ENCODE measurements at regions not wholly inside any gene's neighbourhood (a gene's known extent, or its start where the extent isn't known, plus 50 kb on each side); places are given as distances from the start of the nearest gene placed in this dataset.

GRCh38 chr18:21183670-21184069, 58.4 kb upstream of the GREB1L start:
- H3K9me3 ChIP-seq (ENCODE audit: control insufficient read depth, low read length) = no peaks in the 10 kb centered on the region
- H3K27ac ChIP-seq (ENCODE audit: insufficient read depth, low read length, poor library complexity, severe bottlenecking) = no peak overlapping the region
- H3K4me1 ChIP-seq (ENCODE audit: control insufficient read depth, insufficient read depth, low read length, poor library complexity, severe bottlenecking) = no peaks in the 10 kb centered on the region
- no peak for DNase-seq
- H3K36me3 ChIP-seq (ENCODE audit: control insufficient read depth, insufficient read depth, low read length) = no peaks in the 10 kb centered on the region
- no peaks in the 10 kb centered on the region for H3K27me3 ChIP-seq (replicated peaks; ENCODE audit: control insufficient read depth, insufficient read depth, low read length, poor library complexity, severe bottlenecking)
- no peak overlapping the region for H3K4me3 ChIP-seq (ENCODE audit: insufficient read depth, low read depth, low read length, poor library complexity, severe bottlenecking)

GRCh38 chr18:21184396-21184996, 57.5 kb upstream of the GREB1L start:
- no peak for DNase-seq
- Histone ChIP-seq H3K4me3 (ENCODE audit: insufficient read depth, low read depth, low read length, poor library complexity, severe bottlenecking) (no peak overlapping the region), H3K36me3 (ENCODE audit: control insufficient read depth, insufficient read depth, low read length) (no peaks in the 10 kb centered on the region), H3K4me1 (ENCODE audit: control insufficient read depth, insufficient read depth, low read length, poor library complexity, severe bottlenecking) (no peaks in the 10 kb centered on the region), H3K9me3 (ENCODE audit: control insufficient read depth, low read length) (no peaks in the 10 kb centered on the region), H3K27me3 (replicated peaks; ENCODE audit: control insufficient read depth, insufficient read depth, low read length, poor library complexity, severe bottlenecking) (no peaks in the 10 kb centered on the region), H3K27ac (ENCODE audit: insufficient read depth, low read length, poor library complexity, severe bottlenecking) (no peak overlapping the region)

GRCh38 chr18:21187886-21188285, 54.1 kb upstream of the GREB1L start:
- no peak overlapping the region for H3K4me3 ChIP-seq (ENCODE audit: insufficient read depth, low read depth, low read length, poor library complexity, severe bottlenecking)
- no peaks in the 10 kb centered on the region for H3K9me3 ChIP-seq (ENCODE audit: control insufficient read depth, low read length)
- peaks cover 3% of the 10 kb centered on the region for H3K27me3 ChIP-seq (replicated peaks; ENCODE audit: control insufficient read depth, insufficient read depth, low read length, poor library complexity, severe bottlenecking)
- H3K4me1 ChIP-seq (ENCODE audit: control insufficient read depth, insufficient read depth, low read length, poor library complexity, severe bottlenecking) = no peaks in the 10 kb centered on the region
- no peaks in the 10 kb centered on the region for H3K36me3 ChIP-seq (ENCODE audit: control insufficient read depth, insufficient read depth, low read length)
- DNase-seq = no peak
- H3K27ac ChIP-seq (ENCODE audit: insufficient read depth, low read length, poor library complexity, severe bottlenecking) = no peak overlapping the region

- no peak overlapping the region for H3K27ac ChIP-seq (ENCODE audit: insufficient read depth, low read length, poor library complexity, severe bottlenecking)
- no peak overlapping the region for H3K4me3 ChIP-seq (ENCODE audit: insufficient read depth, low read depth, low read length, poor library complexity, severe bottlenecking)
- H3K36me3 ChIP-seq (ENCODE audit: control insufficient read depth, insufficient read depth, low read length) = no peaks in the 10 kb centered on the region
- no peak for DNase-seq
- no peaks in the 10 kb centered on the region for H3K4me1 ChIP-seq (ENCODE audit: control insufficient read depth, insufficient read depth, low read length, poor library complexity, severe bottlenecking)
- H3K27me3 ChIP-seq (replicated peaks; ENCODE audit: control insufficient read depth, insufficient read depth, low read length, poor library complexity, severe bottlenecking) = peaks cover 3% of the 10 kb centered on the region
- H3K9me3 ChIP-seq (ENCODE audit: control insufficient read depth, low read length) = no peaks in the 10 kb centered on the region
Observed at GRCh38 chr18:21191596-21192307, 50.3 kb upstream of the GREB1L start.

All from effector memory CD4-positive, alpha-beta T cell (primary cell).